ENCODE measurements at regions not wholly inside any gene's neighbourhood (a gene's known extent, or its start where the extent isn't known, plus 50 kb on each side); places are given as distances from the start of the nearest gene placed in this dataset.
"Not testable (repeated sequence)": the region's sequence is repeated elsewhere in the genome, so short reads cannot be mapped to it uniquely, and the experiment has no call there.

GRCh38 chr4:148651991-148652390, 209.8 kb upstream of the NR3C2 start:
- Histone ChIP-seq H3K4me3 (no peak overlapping the region), H3K27me3 (no peaks in the 10 kb centered on the region), H3K27ac (no peak overlapping the region), H3K9me3 (no peaks in the 10 kb centered on the region), H3K4me1 (no peaks in the 10 kb centered on the region), H3K36me3 (no peaks in the 10 kb centered on the region)
- intact Hi-C loops (cut with DNase I; ENCODE audit: low total_unique reads) = no loop called here
- DNase-seq (no peak), ATAC-seq (no peak)
- in situ Hi-C loops (cut with MboI; ENCODE audit: low sequenced_read_pairs in 4 of 4) = no loop called here
- TF ChIP-seq CTCF (IDR thresholded peaks at IDR 0.05 in 4 of 5, conservative IDR thresholded peaks at IDR 0.05 in 1 of 5) = no peak
- TF ChIP-seq POLR2A (IDR thresholded peaks at IDR 0.05) = no peak

DNA sequence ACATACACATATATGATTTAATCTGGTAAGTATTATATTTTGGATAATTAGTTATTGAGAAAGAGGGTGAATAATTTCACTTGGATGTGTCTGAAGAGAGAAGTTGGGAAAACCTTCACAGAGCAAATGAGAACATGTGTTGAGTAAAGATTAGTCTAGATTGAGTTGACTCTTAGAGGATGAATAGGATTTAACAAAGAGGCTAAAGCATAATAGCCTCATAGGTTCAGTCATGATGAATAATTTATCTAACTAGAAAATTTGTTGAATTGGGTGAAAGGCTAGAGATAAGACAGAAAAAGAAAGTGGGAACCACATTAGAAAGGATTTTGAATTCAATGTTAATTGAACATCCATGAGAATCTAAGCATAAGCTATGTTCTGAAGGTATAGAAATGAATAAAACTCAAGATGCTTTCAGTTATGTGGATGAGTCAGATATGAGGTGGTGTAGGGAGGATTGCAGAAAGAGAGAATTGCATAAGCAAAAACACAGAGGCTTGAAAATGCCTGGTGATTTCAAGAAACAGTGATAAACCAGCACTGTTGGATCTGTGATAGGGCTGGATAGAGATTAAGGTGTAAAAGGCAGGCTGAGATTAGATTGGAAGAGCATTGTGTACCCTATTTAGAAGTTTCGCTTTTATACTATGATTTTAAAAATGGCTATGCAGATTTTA, 207.6 kb upstream of the NR3C2 start:
- no peaks in the 10 kb centered on the region for H3K9me3 ChIP-seq
- ATAC-seq (no peak), DNase-seq (no peak)
- intact Hi-C loops (cut with DNase I; ENCODE audit: low total_unique reads) = no loop called here
- TF ChIP-seq POLR2A (IDR thresholded peaks at IDR 0.05) = no peak
- TF ChIP-seq CTCF (IDR thresholded peaks at IDR 0.05 in 4 of 5, conservative IDR thresholded peaks at IDR 0.05 in 1 of 5) = no peak
- no peaks in the 10 kb centered on the region for H3K4me1 ChIP-seq
- H3K27me3 ChIP-seq = no peaks in the 10 kb centered on the region
- H3K4me3 ChIP-seq = no peak overlapping the region
- H3K27ac ChIP-seq = no peak overlapping the region
- no peaks in the 10 kb centered on the region for H3K36me3 ChIP-seq
- in situ Hi-C loops (cut with MboI; ENCODE audit: low sequenced_read_pairs in 4 of 4) = no loop called here

GRCh38 chr4:148643851-148644250, 201.6 kb upstream of the NR3C2 start:
- no peaks in the 10 kb centered on the region for H3K27me3 ChIP-seq
- no peaks in the 10 kb centered on the region for H3K4me1 ChIP-seq
- no peak overlapping the region for H3K27ac ChIP-seq
- intact Hi-C loops (cut with DNase I; ENCODE audit: low total_unique reads) = no loop called here
- in situ Hi-C loops (cut with MboI; ENCODE audit: low sequenced_read_pairs in 4 of 4) = no loop called here
- H3K9me3 ChIP-seq = no peaks in the 10 kb centered on the region
- H3K36me3 ChIP-seq = no peaks in the 10 kb centered on the region
- no peak for DNase-seq
- TF ChIP-seq POLR2A (IDR thresholded peaks at IDR 0.05) (no peak), CTCF (IDR thresholded peaks at IDR 0.05 in 4 of 5, conservative IDR thresholded peaks at IDR 0.05 in 1 of 5) (no peak)
- ATAC-seq = no peak
- no peak overlapping the region for H3K4me3 ChIP-seq

GRCh38 chr4:148642907-148643306, 200.7 kb upstream of the NR3C2 start:
- H3K27me3 ChIP-seq = no peaks in the 10 kb centered on the region
- H3K36me3 ChIP-seq = no peaks in the 10 kb centered on the region
- no peak for ATAC-seq
- H3K4me3 ChIP-seq = no peak overlapping the region
- H3K27ac ChIP-seq = no peak overlapping the region
- H3K9me3 ChIP-seq = no peaks in the 10 kb centered on the region
- no peaks in the 10 kb centered on the region for H3K4me1 ChIP-seq
- in situ Hi-C loops (cut with MboI; ENCODE audit: low sequenced_read_pairs in 4 of 4) (no loop called here), intact Hi-C loops (cut with DNase I; ENCODE audit: low total_unique reads) (no loop called here)
- DNase-seq = no peak
- TF ChIP-seq POLR2A (IDR thresholded peaks at IDR 0.05) = no peak
- no peak for TF ChIP-seq CTCF (IDR thresholded peaks at IDR 0.05 in 4 of 5, conservative IDR thresholded peaks at IDR 0.05 in 1 of 5)

DNA sequence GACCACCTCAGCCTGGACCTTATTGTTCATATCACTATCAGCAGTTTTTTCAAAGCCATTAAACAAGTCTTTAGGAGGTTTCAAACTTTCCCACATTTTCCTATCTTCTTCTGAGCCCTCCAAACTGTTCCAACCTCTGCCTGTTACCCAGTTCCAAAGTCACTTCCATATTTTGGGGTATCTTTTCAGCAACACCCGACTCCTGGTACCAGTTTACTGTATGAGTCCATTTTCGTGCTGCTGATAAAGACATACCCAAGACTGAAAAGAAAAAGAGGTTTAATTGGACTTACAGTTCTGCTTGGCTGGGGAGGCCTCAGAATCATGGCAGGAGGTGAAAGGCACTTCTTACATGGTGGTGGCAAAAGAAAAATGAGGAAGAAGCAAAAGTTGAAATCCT, 195.9 kb upstream of the NR3C2 start:
- H3K4me1 ChIP-seq; H3K27me3 ChIP-seq; in situ Hi-C loops (cut with MboI; ENCODE audit: low sequenced_read_pairs in 4 of 4); H3K27ac ChIP-seq; DNase-seq; H3K9me3 ChIP-seq; ATAC-seq; H3K4me3 ChIP-seq; H3K36me3 ChIP-seq; intact Hi-C loops (cut with DNase I; ENCODE audit: low total_unique reads): not testable (repeated sequence)

GRCh38 chr4:148637453-148637852, 195.2 kb upstream of the NR3C2 start:
- H3K4me3 ChIP-seq; H3K9me3 ChIP-seq; in situ Hi-C loops (cut with MboI; ENCODE audit: low sequenced_read_pairs in 4 of 4); H3K27ac ChIP-seq; intact Hi-C loops (cut with DNase I; ENCODE audit: low total_unique reads); H3K4me1 ChIP-seq; DNase-seq; H3K27me3 ChIP-seq; H3K36me3 ChIP-seq; ATAC-seq: not testable (repeated sequence)

All from gastrocnemius medialis (tissue), 4 donors.